ENCODE measurements at regions not wholly inside any gene's neighbourhood (a gene's known extent, or its start where the extent isn't known, plus 50 kb on each side); places are given as distances from the start of the nearest gene placed in this dataset.

GRCh38 chr12:111025301-111025700, 104.9 kb upstream of the MYL2 start:
- TF ChIP-seq POLR2AphosphoS5 (IDR thresholded peaks at IDR 0.05) (no peak), CTCF (IDR thresholded peaks at IDR 0.05) (no peak)
